Keratinocyte (primary cell): ENCODE measurements at regions not wholly inside any gene's neighbourhood (a gene's known extent, or its start where the extent isn't known, plus 50 kb on each side); places are given as distances from the start of the nearest gene placed in this dataset.

ENCODE experiments used
- DNase-seq: peaks from one replicate; pipeline ENCODE4 v3.0.0-alpha.2; 2011; ENCODE audit warnings: low read depth, missing footprints, low spot score
- FAIRE-seq: peaks from 2 replicates; lab custom pipeline; 2011; peaks lifted over from hg19 to GRCh38; lab: Jason Lieb, UNC
- H2AFZ ChIP-seq: 2 replicates; pipeline ENCODE4 v1.6.0; 2012; ENCODE audit warnings: low read length, control low read depth, inconsistent platforms; ENCODE audit not compliant: control insufficient read depth
- H3K27ac ChIP-seq: 2 replicates; pipeline ENCODE4 v1.5.1; 2011; ENCODE audit warnings: low read length; ENCODE audit not compliant: control insufficient read depth, insufficient read depth
- H3K27me3 ChIP-seq: 3 replicates; pipeline ENCODE4 v1.6.0; 2011; ENCODE audit warnings: low read length; ENCODE audit not compliant: control insufficient read depth, insufficient read depth; ENCODE audit errors: extremely low read depth
- H3K36me3 ChIP-seq, 2 experiments: 2 replicates in 1 of 2; 3 replicates in 1 of 2; pipeline ENCODE4 v1.5.1; 2011; ENCODE audit warnings: low read length in 2 of 2, mild to moderate bottlenecking in 1 of 2; ENCODE audit not compliant: control insufficient read depth in 2 of 2, insufficient read depth in 2 of 2; ENCODE audit errors: extremely low read depth in 1 of 2
- H3K4me1 ChIP-seq: 3 replicates; pipeline ENCODE4 v1.5.1; 2011; ENCODE audit warnings: low read length; ENCODE audit not compliant: control insufficient read depth, insufficient read depth; ENCODE audit errors: extremely low read depth
- H3K4me2 ChIP-seq: 3 replicates; pipeline ENCODE4 v1.6.0; 2011; ENCODE audit warnings: low read depth, low read length; ENCODE audit not compliant: control insufficient read depth, insufficient read depth; ENCODE audit errors: extremely low read depth
- H3K4me3 ChIP-seq, 3 experiments: fragments of 200-600 bp in 1 of 3; sonication (generic) in 1 of 3; 2 replicates in 2 of 3; 3 replicates in 1 of 3; pipeline ENCODE4 v1.5.1; 2011 to 2016; ENCODE audit warnings: low read length in 3 of 3, mild to moderate bottlenecking in 3 of 3, control low read depth in 2 of 3, inconsistent platforms in 1 of 3, low read depth in 1 of 3, mixed read lengths in 1 of 3, mixed run types in 1 of 3, moderate library complexity in 1 of 3; ENCODE audit not compliant: control insufficient read depth in 2 of 3, insufficient read depth in 2 of 3; ENCODE audit errors: extremely low read depth in 1 of 3
- H3K79me2 ChIP-seq: 2 replicates; pipeline ENCODE4 v1.6.0; 2012; ENCODE audit warnings: low read length; ENCODE audit not compliant: control insufficient read depth, insufficient read depth
- H3K9ac ChIP-seq: 3 replicates; pipeline ENCODE4 v1.6.0; 2011; ENCODE audit warnings: low read length; ENCODE audit not compliant: control insufficient read depth, insufficient read depth; ENCODE audit errors: extremely low read depth
- H3K9me1 ChIP-seq: 3 replicates; pipeline ENCODE4 v1.6.0; 2011; ENCODE audit warnings: low read length; ENCODE audit not compliant: control insufficient read depth, insufficient read depth; ENCODE audit errors: extremely low read depth
- H3K9me3 ChIP-seq: 2 replicates; pipeline ENCODE4 v1.5.1; 2012; ENCODE audit warnings: low read depth, low read length; ENCODE audit not compliant: control insufficient read depth
- H4K20me1 ChIP-seq: 3 replicates; pipeline ENCODE4 v1.6.0; 2011; ENCODE audit warnings: low read length; ENCODE audit not compliant: control insufficient read depth, insufficient read depth; ENCODE audit errors: extremely low read depth
- CTCF ChIP-seq, 3 experiments: IDR thresholded peaks in 1 of 3; conservative IDR thresholded peaks in 1 of 3; optimal IDR thresholded peaks in 1 of 3; 2 replicates in 2 of 3; 3 replicates in 1 of 3; pipeline versions ENCODE3 to v1.5.1; 2011; ENCODE audit warnings: low read length in 3 of 3, mild to moderate bottlenecking in 3 of 3, moderate library complexity in 2 of 3, control low read depth in 1 of 3, inconsistent platforms in 1 of 3; ENCODE audit not compliant: insufficient read depth in 2 of 3; ENCODE audit errors: extremely low read depth in 1 of 3
- EZH2 ChIP-seq: IDR thresholded peaks from one replicate; pipeline ENCODE4 v1.6.1; 2012; ENCODE audit warnings: inconsistent platforms, mild to moderate bottlenecking, low read length, moderate library complexity
- dilution Hi-C: fragments of 300-500 bp; cut with MboI; formaldehyde crosslinking; loops from one replicate; pipeline ENCODE4 v1.7.0; 2020; ENCODE audit warnings: low sequenced_read_pairs; ENCODE audit not compliant: extremely low pct_ligation_motif_present

GRCh38 chr17:6352801-6353560 is 81.9 kb downstream of the AIPL1 start:
- peaks cover 3% of the 10 kb centered on the region for H3K27me3 ChIP-seq
- H3K36me3 ChIP-seq: no peaks in the 10 kb centered on the region
- H4K20me1 ChIP-seq: no peaks in the 10 kb centered on the region
- no peaks in the 10 kb centered on the region for H3K9me3 ChIP-seq
- H3K9me1 ChIP-seq: no peaks in the 10 kb centered on the region
- no peaks in the 10 kb centered on the region for H3K4me1 ChIP-seq
- FAIRE-seq (no peak), DNase-seq (no peak)
- no peak overlapping the region for H3K4me3 ChIP-seq
- H3K4me2 ChIP-seq: no peak overlapping the region
- H3K79me2 ChIP-seq: no peaks in the 10 kb centered on the region
- H2AFZ ChIP-seq: no peak overlapping the region
- no peak overlapping the region for H3K27ac ChIP-seq
- no peak overlapping the region for H3K9ac ChIP-seq
- dilution Hi-C loops: no loop called here
- TF ChIP-seq EZH2: no peak
- TF ChIP-seq CTCF (optimal IDR thresholded peaks at IDR 0.05 in 1 of 3, IDR thresholded peaks at IDR 0.05 in 1 of 3, conservative IDR thresholded peaks at IDR 0.05 in 1 of 3; ENCODE audit: extremely low read depth in 1 of 3, insufficient read depth in 2 of 3, low read length in 3 of 3): no peak

- Histone ChIP-seq H2AFZ (no peak overlapping the region), H3K4me1 (no peaks in the 10 kb centered on the region), H3K9ac (no peak overlapping the region), H3K4me2 (no peak overlapping the region), H4K20me1 (no peaks in the 10 kb centered on the region), H3K27me3 (peaks cover 3% of the 10 kb centered on the region), H3K79me2 (no peaks in the 10 kb centered on the region), H3K36me3 (no peaks in the 10 kb centered on the region), H3K9me1 (no peaks in the 10 kb centered on the region), H3K4me3 (no peak overlapping the region), H3K9me3 (no peaks in the 10 kb centered on the region), H3K27ac (no peak overlapping the region)
- dilution Hi-C loops: no loop called here
- TF ChIP-seq CTCF (optimal IDR thresholded peaks at IDR 0.05 in 1 of 3, IDR thresholded peaks at IDR 0.05 in 1 of 3, conservative IDR thresholded peaks at IDR 0.05 in 1 of 3; ENCODE audit: extremely low read depth in 1 of 3, insufficient read depth in 2 of 3, low read length in 3 of 3) (no peak), EZH2 (no peak)
- DNase-seq: no peak
- FAIRE-seq: no peak
These were observed 82.9 kb downstream of the AIPL1 start for GRCh38 chr17:6352016-6352415.
